IPS-20b (cell line): ENCODE measurements at regions not wholly inside any gene's neighbourhood (a gene's known extent, or its start where the extent isn't known, plus 50 kb on each side); places are given as distances from the start of the nearest gene placed in this dataset.

Experiments
- H3K27ac ChIP-seq: one replicate; pipeline ENCODE4 v1.5.1; 2013; ENCODE audit warnings: low read length
- H3K27me3 ChIP-seq: 2 replicates; pipeline ENCODE4 v1.6.1; 2013; ENCODE audit warnings: mild to moderate bottlenecking, low read length, inconsistent platforms; ENCODE audit not compliant: insufficient read depth
- H3K36me3 ChIP-seq: 2 replicates; pipeline ENCODE4 v1.6.1; 2013; ENCODE audit warnings: low read depth, mild to moderate bottlenecking, inconsistent platforms, low read length, moderate library complexity; ENCODE audit not compliant: insufficient read depth
- H3K4me1 ChIP-seq: 2 replicates; pipeline ENCODE4 v1.6.1; 2013; ENCODE audit warnings: mild to moderate bottlenecking, control low read depth, inconsistent platforms, low read length, moderate library complexity; ENCODE audit not compliant: insufficient read depth
- H3K4me3 ChIP-seq: 2 replicates; pipeline ENCODE4 v1.5.1; 2013; ENCODE audit warnings: mild to moderate bottlenecking, low read length, inconsistent platforms
- H3K9ac ChIP-seq: 2 replicates; pipeline ENCODE4 v1.6.1; 2013; ENCODE audit warnings: low read depth, mild to moderate bottlenecking, inconsistent platforms, low read length, moderate library complexity
- H3K9me3 ChIP-seq: 2 replicates; pipeline ENCODE4 v1.6.1; 2013; ENCODE audit warnings: mild to moderate bottlenecking, low read depth, low read length, inconsistent platforms; ENCODE audit not compliant: insufficient read depth

GRCh38 chr9:106668534-106668933 is 194.4 kb upstream of the ZNF462 start:
- no peaks in the 10 kb centered on the region for H3K36me3 ChIP-seq

GRCh38 chr9:106669835-106670234 is 193.1 kb upstream of the ZNF462 start:
- H3K27ac ChIP-seq, result no peak overlapping the region
- H3K9ac ChIP-seq, result no peak overlapping the region
- H3K9me3 ChIP-seq, result no peaks in the 10 kb centered on the region
- no peaks in the 10 kb centered on the region for H3K36me3 ChIP-seq
- H3K4me3 ChIP-seq, result no peak overlapping the region
- no peaks in the 10 kb centered on the region for H3K27me3 ChIP-seq
- H3K4me1 ChIP-seq, result peaks cover 2% of the 10 kb centered on the region; the same call in 1 of the 2 replicates

More at GRCh38 chr9:106668534-106668933, 194.4 kb upstream of the ZNF462 start:
- Histone ChIP-seq H3K9me3 (no peaks in the 10 kb centered on the region), H3K4me3 (no peak overlapping the region), H3K27ac (no peak overlapping the region), H3K27me3 (no peaks in the 10 kb centered on the region), H3K9ac (no peak overlapping the region), H3K4me1 (peaks cover 2% of the 10 kb centered on the region; the same call in 1 of the 2 replicates)

GRCh38 chr9:106670418-106670817 is 192.5 kb upstream of the ZNF462 start:
- Histone ChIP-seq H3K36me3 (no peaks in the 10 kb centered on the region), H3K27me3 (no peaks in the 10 kb centered on the region), H3K27ac (no peak overlapping the region), H3K9ac (no peak overlapping the region), H3K4me1 (peaks cover 2% of the 10 kb centered on the region; the same call in 1 of the 2 replicates), H3K4me3 (no peak overlapping the region), H3K9me3 (no peaks in the 10 kb centered on the region)

GRCh38 chr9:106675780-106676179 is 187.2 kb upstream of the ZNF462 start:
- no peaks in the 10 kb centered on the region for H3K27me3 ChIP-seq
- peaks cover 20% of the 10 kb centered on the region for H3K4me1 ChIP-seq
- H3K36me3 ChIP-seq, result no peaks in the 10 kb centered on the region
- no peak overlapping the region for H3K9ac ChIP-seq
- no peak overlapping the region for H3K4me3 ChIP-seq
- no peak overlapping the region for H3K27ac ChIP-seq
- H3K9me3 ChIP-seq, result no peaks in the 10 kb centered on the region

GRCh38 chr9:106677374-106677773 is 185.6 kb upstream of the ZNF462 start:
- Histone ChIP-seq H3K27me3 (no peaks in the 10 kb centered on the region), H3K9ac (peak overlapping the region; percentile 14; the same call in 1 of the 2 replicates)

GRCh38 chr9:106677830-106678229 is 185.1 kb upstream of the ZNF462 start:
- Histone ChIP-seq H3K9me3 (no peaks in the 10 kb centered on the region), H3K9ac (peak overlapping the region; percentile 14; the same call in 1 of the 2 replicates), H3K4me3 (no peak overlapping the region), H3K4me1 (peaks cover 20% of the 10 kb centered on the region), H3K27me3 (no peaks in the 10 kb centered on the region), H3K27ac (no peak overlapping the region), H3K36me3 (no peaks in the 10 kb centered on the region)

More at GRCh38 chr9:106677374-106677773, 185.6 kb upstream of the ZNF462 start:
- Histone ChIP-seq H3K27ac (no peak overlapping the region), H3K4me3 (no peak overlapping the region), H3K9me3 (no peaks in the 10 kb centered on the region), H3K36me3 (no peaks in the 10 kb centered on the region), H3K4me1 (peaks cover 20% of the 10 kb centered on the region)

GRCh38 chr9:106678273-106678672 is 184.7 kb upstream of the ZNF462 start:
- Histone ChIP-seq H3K36me3 (no peaks in the 10 kb centered on the region), H3K4me1 (peaks cover 20% of the 10 kb centered on the region), H3K27ac (no peak overlapping the region)

GRCh38 chr9:106682420-106682819 is 180.5 kb upstream of the ZNF462 start:
- H3K4me1 ChIP-seq, result peaks cover 27% of the 10 kb centered on the region
- H3K27me3 ChIP-seq, result no peaks in the 10 kb centered on the region
- no peak overlapping the region for H3K9ac ChIP-seq
- no peaks in the 10 kb centered on the region for H3K36me3 ChIP-seq
- no peak overlapping the region for H3K4me3 ChIP-seq
- no peak overlapping the region for H3K27ac ChIP-seq
- no peaks in the 10 kb centered on the region for H3K9me3 ChIP-seq

More at GRCh38 chr9:106678273-106678672, 184.7 kb upstream of the ZNF462 start:
- Histone ChIP-seq H3K9ac (peak overlapping the region; percentile 29; the same call in 1 of the 2 replicates), H3K9me3 (no peaks in the 10 kb centered on the region), H3K27me3 (no peaks in the 10 kb centered on the region), H3K4me3 (no peak overlapping the region)

- H3K27me3 ChIP-seq, result no peaks in the 10 kb centered on the region
Observed at GRCh38 chr9:106683454-106683853, 179.5 kb upstream of the ZNF462 start.

GRCh38 chr9:106684940-106685695 is 177.8 kb upstream of the ZNF462 start:
- no peak overlapping the region for H3K9ac ChIP-seq
- H3K9me3 ChIP-seq, result no peaks in the 10 kb centered on the region
- peaks cover 9% of the 10 kb centered on the region; the same call in 1 of the 2 replicates for H3K4me1 ChIP-seq
- no peaks in the 10 kb centered on the region for H3K36me3 ChIP-seq
- no peaks in the 10 kb centered on the region for H3K27me3 ChIP-seq
- no peak overlapping the region for H3K4me3 ChIP-seq
- H3K27ac ChIP-seq, result no peak overlapping the region

More at GRCh38 chr9:106683454-106683853, 179.5 kb upstream of the ZNF462 start:
- peaks cover 17% of the 10 kb centered on the region for H3K4me1 ChIP-seq
- no peaks in the 10 kb centered on the region for H3K9me3 ChIP-seq
- no peaks in the 10 kb centered on the region for H3K36me3 ChIP-seq
- H3K4me3 ChIP-seq, result no peak overlapping the region
- H3K27ac ChIP-seq, result no peak overlapping the region
- H3K9ac ChIP-seq, result no peak overlapping the region

- peaks cover 13% of the 10 kb centered on the region for H3K4me1 ChIP-seq
- no peak overlapping the region for H3K27ac ChIP-seq
- H3K4me3 ChIP-seq, result no peak overlapping the region
- H3K9me3 ChIP-seq, result no peaks in the 10 kb centered on the region
- H3K36me3 ChIP-seq, result no peaks in the 10 kb centered on the region
- no peaks in the 10 kb centered on the region for H3K27me3 ChIP-seq
- no peak overlapping the region for H3K9ac ChIP-seq
Observed at GRCh38 chr9:106689089-106689488, 173.9 kb upstream of the ZNF462 start.

GRCh38 chr9:106691627-106692026 is 171.3 kb upstream of the ZNF462 start:
- no peak overlapping the region for H3K27ac ChIP-seq
- no peak overlapping the region for H3K4me3 ChIP-seq
- H3K9me3 ChIP-seq, result no peaks in the 10 kb centered on the region
- no peak overlapping the region for H3K9ac ChIP-seq
- peaks cover 4% of the 10 kb centered on the region for H3K4me1 ChIP-seq
- H3K27me3 ChIP-seq, result no peaks in the 10 kb centered on the region
- H3K36me3 ChIP-seq, result no peaks in the 10 kb centered on the region
